Ovary (tissue), 3 donors: ENCODE measurements at regions not wholly inside any gene's neighbourhood (a gene's known extent, or its start where the extent isn't known, plus 50 kb on each side); places are given as distances from the start of the nearest gene placed in this dataset.

Source experiments
- CTCF ChIP-seq, 3 donors: fragments of 450-650 bp in 2 of 3; fragments of 200-600 bp in 1 of 3; IDR thresholded peaks; one replicate each; pipeline versions ENCODE4 v1.5.1 to v1.8.0; 2016 to 2022; ENCODE audit warnings: antibody characterized with exemption in 3 of 3, mild to moderate bottlenecking in 1 of 3
- EP300 ChIP-seq: sonication (generic); formaldehyde crosslinking; IDR thresholded peaks from one replicate; pipeline ENCODE4 v1.6.1; 2017; ENCODE audit warnings: antibody characterized with exemption
- donor health status: DM: no; HTN: no; CAD: no.

- TF ChIP-seq EP300 (no peak), CTCF (IDR thresholded peaks at IDR 0.05) (no peak)
Observed at GRCh38 chr5:39933061-39933460, 508.3 kb upstream of the DAB2 start.
